PC-3 (cell line): ENCODE measurements at regions not wholly inside any gene's neighbourhood (a gene's known extent, or its start where the extent isn't known, plus 50 kb on each side); places are given as distances from the start of the nearest gene placed in this dataset.

Experiments used
- ATAC-seq: fragments of 200-7000 bp; cut with Tn5 transposase; 2 replicates; pipeline ENCODE4 v1.9.1; 2020; ENCODE audit warnings: mild to moderate bottlenecking, moderate library complexity
- BruUV-seq: library from RNA; stranded (reverse); fragments of 400-500 nt; replicated peaks from 2 replicates; lab custom pipeline; 2021; lab: Mats Ljungman, UMichigan
- CTCF ChIA-PET: fragments of 300-600 bp; sonication (Branson Sonifier 250); formaldehyde crosslinking; loops from one replicate; lab custom pipeline; 2022; ENCODE audit warnings: antibody characterized with exemption; lab: Charles Lee
- POLR2A ChIA-PET: fragments of 300-600 bp; sonication (Branson Sonifier 250); formaldehyde crosslinking; loops from one replicate; lab custom pipeline; 2022; ENCODE audit warnings: antibody characterized with exemption; ENCODE audit not compliant: unreplicated experiment; lab: Charles Lee
- DNase-seq: peaks from one replicate; pipeline ENCODE4 v3.0.0-alpha.2; 2015
- H2AFZ ChIP-seq: fragments of 300-600 bp; sonication (generic); 2 replicates; pipeline ENCODE4 v1.6.0; 2016; ENCODE audit warnings: antibody characterized with exemption, low read length
- H3F3A ChIP-seq: fragments of 300-600 bp; sonication (generic); one replicate; pipeline ENCODE4 v1.6.0; 2017; ENCODE audit warnings: antibody characterized with exemption, low read length, control low read depth, mild to moderate bottlenecking; ENCODE audit not compliant: unreplicated experiment
- H3K27ac ChIP-seq: fragments of 300-600 bp; sonication (generic); 2 replicates; pipeline ENCODE4 v1.5.1; 2016; ENCODE audit warnings: mild to moderate bottlenecking, low read length
- H3K27me3 ChIP-seq: fragments of 300-600 bp; sonication (generic); 2 replicates; pipeline ENCODE4 v1.6.1; 2016; ENCODE audit warnings: low read length, mixed read lengths
- H3K36me3 ChIP-seq: fragments of 300-600 bp; sonication (generic); 2 replicates; pipeline ENCODE4 v1.6.1; 2016; ENCODE audit warnings: low read depth, mixed run types, low read length, mixed read lengths
- H3K4me1 ChIP-seq: fragments of 300-600 bp; sonication (generic); 2 replicates; pipeline ENCODE4 v1.5.1; 2016; ENCODE audit warnings: low read length; ENCODE audit not compliant: insufficient read depth
- H3K4me2 ChIP-seq: fragments of 300-600 bp; sonication (generic); 2 replicates; pipeline ENCODE4 v1.6.0; 2016; ENCODE audit warnings: low read length
- H3K4me3 ChIP-seq: fragments of 300-600 bp; sonication (generic); 2 replicates; pipeline ENCODE4 v1.5.1; 2016; ENCODE audit warnings: mild to moderate bottlenecking, low read length, mixed read lengths
- H3K79me2 ChIP-seq: fragments of 300-600 bp; sonication (generic); 2 replicates; pipeline ENCODE4 v1.6.1; 2017; ENCODE audit warnings: low read length, mixed read lengths
- H3K9ac ChIP-seq: fragments of 300-600 bp; sonication (generic); 2 replicates; pipeline ENCODE4 v1.6.0; 2016; ENCODE audit warnings: mild to moderate bottlenecking, low read length
- H3K9me2 ChIP-seq: fragments of 300-600 bp; sonication (generic); replicated peaks from 2 replicates; pipeline ENCODE4 v1.6.1; 2016; ENCODE audit warnings: mixed run types, low read length, mixed read lengths
- H3K9me3 ChIP-seq: fragments of 300-600 bp; sonication (generic); 2 replicates; pipeline ENCODE4 v1.6.1; 2016; ENCODE audit warnings: low read length, mixed read lengths
- H4K20me1 ChIP-seq: fragments of 300-600 bp; sonication (generic); 2 replicates; pipeline ENCODE4 v1.6.1; 2016; ENCODE audit warnings: low read length, mixed read lengths
- EZH2 ChIP-seq: fragments of 300-600 bp; sonication (generic); IDR thresholded peaks from one replicate; pipeline ENCODE4 v1.6.1; 2017; ENCODE audit warnings: antibody characterized with exemption, mild to moderate bottlenecking, low read length; ENCODE audit not compliant: unreplicated experiment
- EZH2phosphoT487 ChIP-seq: fragments of 300-600 bp; sonication (generic); IDR thresholded peaks from 2 replicates; pipeline ENCODE4 v1.6.1; 2018; ENCODE audit warnings: mild to moderate bottlenecking, antibody characterized with exemption, low read length, borderline replicate concordance
- intact Hi-C: fragments of 100-400 bp; cut with micrococcal nuclease; formaldehyde crosslinking; loops from 2 replicates; pipeline ENCODE4 v1.9.0; 2023
- TF ChIP-seq, protein P1 (sequence below): fragments of 300-600 bp; sonication (generic); conservative IDR thresholded peaks from 2 replicates; pipeline ENCODE4 v1.5.1; 2017; ENCODE audit warnings: antibody characterized with exemption, low read depth, mild to moderate bottlenecking, low read length

DNA sequence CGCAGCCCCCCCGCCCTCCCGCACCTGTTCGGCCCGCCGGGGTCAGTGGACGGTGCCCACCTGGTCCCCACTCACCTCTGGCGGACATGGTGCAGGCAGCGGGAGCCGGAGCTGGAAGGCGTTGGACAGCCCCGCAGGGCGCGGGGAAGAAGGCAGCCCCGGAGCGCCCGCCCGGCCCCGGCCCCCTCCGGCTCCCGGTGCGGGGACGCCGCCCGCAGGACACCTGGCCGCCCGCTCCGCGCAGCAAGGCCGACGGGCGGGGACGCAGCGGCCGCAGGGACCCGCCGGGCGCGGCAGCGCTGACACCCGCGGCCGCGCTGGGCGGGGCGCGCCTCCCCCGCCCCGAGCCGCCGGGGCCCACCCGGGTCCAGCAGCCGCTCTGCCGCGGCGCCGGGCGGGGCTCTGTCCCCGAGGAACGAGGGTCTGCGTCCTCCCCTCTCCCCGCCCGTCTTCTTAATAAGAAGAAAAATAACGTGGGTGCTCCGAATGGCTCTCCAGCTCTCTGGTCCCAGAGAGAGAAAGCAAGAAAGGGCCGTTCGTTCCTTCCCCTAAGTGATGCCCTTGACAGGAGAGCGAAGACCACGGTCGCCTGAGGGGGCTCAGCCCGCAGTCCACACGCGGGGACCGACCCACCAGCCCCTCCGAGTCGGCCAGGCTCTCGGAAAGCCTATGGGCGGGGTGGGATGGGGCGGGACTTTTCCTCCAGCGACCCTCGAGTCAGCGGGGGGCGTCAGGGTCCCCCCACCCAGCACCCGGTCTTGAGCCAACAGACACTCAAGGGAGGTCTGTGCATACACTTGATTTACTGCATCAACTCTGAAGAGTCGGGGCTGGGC lies 53.4 kb upstream of the FHIP2A start:
- TF ChIP-seq EZH2phosphoT487 (no peak), EZH2 (no peak)
- TF ChIP-seq, protein P1, sequence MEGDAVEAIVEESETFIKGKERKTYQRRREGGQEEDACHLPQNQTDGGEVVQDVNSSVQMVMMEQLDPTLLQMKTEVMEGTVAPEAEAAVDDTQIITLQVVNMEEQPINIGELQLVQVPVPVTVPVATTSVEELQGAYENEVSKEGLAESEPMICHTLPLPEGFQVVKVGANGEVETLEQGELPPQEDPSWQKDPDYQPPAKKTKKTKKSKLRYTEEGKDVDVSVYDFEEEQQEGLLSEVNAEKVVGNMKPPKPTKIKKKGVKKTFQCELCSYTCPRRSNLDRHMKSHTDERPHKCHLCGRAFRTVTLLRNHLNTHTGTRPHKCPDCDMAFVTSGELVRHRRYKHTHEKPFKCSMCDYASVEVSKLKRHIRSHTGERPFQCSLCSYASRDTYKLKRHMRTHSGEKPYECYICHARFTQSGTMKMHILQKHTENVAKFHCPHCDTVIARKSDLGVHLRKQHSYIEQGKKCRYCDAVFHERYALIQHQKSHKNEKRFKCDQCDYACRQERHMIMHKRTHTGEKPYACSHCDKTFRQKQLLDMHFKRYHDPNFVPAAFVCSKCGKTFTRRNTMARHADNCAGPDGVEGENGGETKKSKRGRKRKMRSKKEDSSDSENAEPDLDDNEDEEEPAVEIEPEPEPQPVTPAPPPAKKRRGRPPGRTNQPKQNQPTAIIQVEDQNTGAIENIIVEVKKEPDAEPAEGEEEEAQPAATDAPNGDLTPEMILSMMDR, result no peak
- H4K20me1 ChIP-seq, result no peaks in the 10 kb centered on the region
- H3K36me3 ChIP-seq, result no peaks in the 10 kb centered on the region
- H3F3A ChIP-seq, result no peaks in the 10 kb centered on the region
- no TSS peak for BruUV-seq
- DNase-seq (no peak), ATAC-seq (peak; percentile 36)
- H2AFZ ChIP-seq, result peak overlapping the region; percentile 75; the same call in 1 of the 2 replicates
- no peak overlapping the region for H3K9ac ChIP-seq
- no peaks in the 10 kb centered on the region for H3K27me3 ChIP-seq
- peaks cover 13% of the 10 kb centered on the region for H3K4me1 ChIP-seq
- POLR2A ChIA-PET, result no interaction called here
- H3K79me2 ChIP-seq, result no peaks in the 10 kb centered on the region
- CTCF ChIA-PET, result no interaction called here
- no peaks in the 10 kb centered on the region for H3K9me2 ChIP-seq
- intact Hi-C loops, result no loop called here
- peak overlapping the region; percentile 70 for H3K4me3 ChIP-seq
- no peak overlapping the region for H3K27ac ChIP-seq
- no peaks in the 10 kb centered on the region for H3K9me3 ChIP-seq
- peak overlapping the region; percentile 85 for H3K4me2 ChIP-seq

DNA sequence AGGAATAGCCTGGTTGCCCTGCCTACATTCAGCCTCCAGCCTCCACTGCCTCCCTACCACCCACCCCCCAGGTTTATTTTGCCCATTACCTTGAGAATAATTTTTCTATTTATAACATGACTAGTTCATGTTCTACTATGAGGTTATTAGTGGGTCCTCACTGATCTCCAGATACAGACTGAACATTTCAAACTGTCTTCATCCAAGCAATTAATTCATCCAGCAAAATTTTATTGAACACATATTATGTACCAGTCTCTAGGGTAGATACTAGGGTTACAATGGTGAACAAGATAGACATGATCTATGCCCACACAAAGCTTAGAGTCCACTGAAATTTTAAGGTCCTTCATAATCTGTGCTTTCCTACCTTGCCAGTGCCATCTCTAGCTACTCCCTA lies 51.6 kb upstream of the FHIP2A start:
- H3K9me3 ChIP-seq, result no peaks in the 10 kb centered on the region
- no peaks in the 10 kb centered on the region for H3K79me2 ChIP-seq
- H3K27ac ChIP-seq, result no peak overlapping the region
- no TSS peak for BruUV-seq
- no peak overlapping the region for H3K4me3 ChIP-seq
- intact Hi-C loops, result no loop called here
- H3K9ac ChIP-seq, result no peak overlapping the region
- ATAC-seq, result no peak
- TF ChIP-seq, protein P1, result no peak
- TF ChIP-seq EZH2phosphoT487 (no peak), EZH2 (no peak)
- H3F3A ChIP-seq, result no peaks in the 10 kb centered on the region
- H3K36me3 ChIP-seq, result no peaks in the 10 kb centered on the region
- ChIA-PET POLR2A (no interaction called here), CTCF (no interaction called here)
- peaks cover 13% of the 10 kb centered on the region for H3K4me1 ChIP-seq
- no peak for DNase-seq
- H2AFZ ChIP-seq, result no peak overlapping the region
- H4K20me1 ChIP-seq, result no peaks in the 10 kb centered on the region
- H3K27me3 ChIP-seq, result no peaks in the 10 kb centered on the region
- H3K4me2 ChIP-seq, result no peak overlapping the region
- no peaks in the 10 kb centered on the region for H3K9me2 ChIP-seq

DNA sequence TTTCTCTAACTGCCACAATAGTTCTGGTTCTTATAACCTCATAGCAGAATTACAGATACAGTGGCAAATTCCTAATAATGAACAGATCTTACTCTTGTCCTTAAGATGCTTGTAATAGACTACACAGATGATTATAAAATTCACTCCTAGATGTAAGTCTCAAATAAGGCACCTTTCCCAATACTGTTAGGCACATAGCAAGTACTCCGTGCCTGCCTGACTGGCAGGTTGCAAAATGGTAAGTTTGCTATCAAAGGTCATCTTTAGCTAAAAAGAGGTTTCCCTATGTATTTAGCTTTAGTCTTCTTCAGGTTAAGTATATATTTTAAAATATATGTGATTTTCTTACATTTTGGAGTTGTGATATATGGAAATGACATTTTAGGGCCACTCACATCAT lies 50.4 kb upstream of the FHIP2A start:
- Histone ChIP-seq H3K9me2 (no peaks in the 10 kb centered on the region), H3K9me3 (no peaks in the 10 kb centered on the region), H4K20me1 (no peaks in the 10 kb centered on the region), H3F3A (no peaks in the 10 kb centered on the region), H2AFZ (no peak overlapping the region), H3K27me3 (no peaks in the 10 kb centered on the region), H3K4me3 (no peak overlapping the region), H3K36me3 (no peaks in the 10 kb centered on the region), H3K27ac (no peak overlapping the region), H3K4me1 (peaks cover 10% of the 10 kb centered on the region), H3K9ac (no peak overlapping the region), H3K79me2 (no peaks in the 10 kb centered on the region), H3K4me2 (no peak overlapping the region)
- DNase-seq (no peak), ATAC-seq (no peak)
- ChIA-PET POLR2A (no interaction called here), CTCF (no interaction called here)
- TF ChIP-seq EZH2phosphoT487, result no peak
- TF ChIP-seq EZH2, result no peak
- TF ChIP-seq, protein P1, result no peak
- intact Hi-C loops, result no loop called here
- BruUV-seq, result no TSS peak
